ENCODE measurements at regions not wholly inside any gene's neighbourhood (a gene's known extent, or its start where the extent isn't known, plus 50 kb on each side); places are given as distances from the start of the nearest gene placed in this dataset.

DNA sequence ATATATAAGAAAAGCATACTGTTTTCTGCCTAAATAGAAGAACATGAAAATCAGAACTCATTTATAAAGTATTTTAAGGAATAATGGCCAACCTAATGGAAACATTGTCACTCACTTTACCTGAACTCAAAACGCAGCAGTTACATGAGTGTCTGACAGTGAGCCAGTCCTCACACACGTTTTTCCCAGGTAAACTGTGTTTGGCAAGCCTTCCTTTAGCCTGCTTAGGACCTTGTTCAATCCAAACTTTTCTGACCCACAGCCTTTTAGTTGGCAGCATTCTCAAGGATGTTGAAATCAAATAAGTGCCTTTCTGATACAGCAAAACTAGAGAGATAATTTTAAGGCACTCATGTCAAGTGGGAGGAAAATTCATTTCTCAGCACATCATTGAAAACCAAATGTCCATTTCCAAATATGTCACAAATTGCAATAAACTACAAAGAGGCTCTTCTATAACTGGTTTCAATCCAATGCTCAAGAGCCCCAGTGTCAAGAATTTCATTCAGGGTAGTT, 83.5 kb upstream of the SPDL1 start:
- H3K36me3 ChIP-seq: no peaks in the 10 kb centered on the region
- TF ChIP-seq, protein P1, sequence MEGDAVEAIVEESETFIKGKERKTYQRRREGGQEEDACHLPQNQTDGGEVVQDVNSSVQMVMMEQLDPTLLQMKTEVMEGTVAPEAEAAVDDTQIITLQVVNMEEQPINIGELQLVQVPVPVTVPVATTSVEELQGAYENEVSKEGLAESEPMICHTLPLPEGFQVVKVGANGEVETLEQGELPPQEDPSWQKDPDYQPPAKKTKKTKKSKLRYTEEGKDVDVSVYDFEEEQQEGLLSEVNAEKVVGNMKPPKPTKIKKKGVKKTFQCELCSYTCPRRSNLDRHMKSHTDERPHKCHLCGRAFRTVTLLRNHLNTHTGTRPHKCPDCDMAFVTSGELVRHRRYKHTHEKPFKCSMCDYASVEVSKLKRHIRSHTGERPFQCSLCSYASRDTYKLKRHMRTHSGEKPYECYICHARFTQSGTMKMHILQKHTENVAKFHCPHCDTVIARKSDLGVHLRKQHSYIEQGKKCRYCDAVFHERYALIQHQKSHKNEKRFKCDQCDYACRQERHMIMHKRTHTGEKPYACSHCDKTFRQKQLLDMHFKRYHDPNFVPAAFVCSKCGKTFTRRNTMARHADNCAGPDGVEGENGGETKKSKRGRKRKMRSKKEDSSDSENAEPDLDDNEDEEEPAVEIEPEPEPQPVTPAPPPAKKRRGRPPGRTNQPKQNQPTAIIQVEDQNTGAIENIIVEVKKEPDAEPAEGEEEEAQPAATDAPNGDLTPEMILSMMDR (IDR thresholded peaks at IDR 0.05): no peak
- TF ChIP-seq POLR2A (IDR thresholded peaks at IDR 0.05): no peak
- TF ChIP-seq EP300 (IDR thresholded peaks at IDR 0.05): no peak
- no peak for TF ChIP-seq POLR2AphosphoS5 (IDR thresholded peaks at IDR 0.05)
- H3K4me1 ChIP-seq: peaks cover 4% of the 10 kb centered on the region
- no peak overlapping the region for H3K4me3 ChIP-seq
- no peak overlapping the region for H3K27ac ChIP-seq
- no peaks in the 10 kb centered on the region for H3K27me3 ChIP-seq
- WGBS: 43% methylated on average over 2 of the region's 2 CpGs
- no peaks in the 10 kb centered on the region for H3K9me3 ChIP-seq
- DNase-seq (ENCODE audit: low spot score in 2 of 2): no peak

DNA sequence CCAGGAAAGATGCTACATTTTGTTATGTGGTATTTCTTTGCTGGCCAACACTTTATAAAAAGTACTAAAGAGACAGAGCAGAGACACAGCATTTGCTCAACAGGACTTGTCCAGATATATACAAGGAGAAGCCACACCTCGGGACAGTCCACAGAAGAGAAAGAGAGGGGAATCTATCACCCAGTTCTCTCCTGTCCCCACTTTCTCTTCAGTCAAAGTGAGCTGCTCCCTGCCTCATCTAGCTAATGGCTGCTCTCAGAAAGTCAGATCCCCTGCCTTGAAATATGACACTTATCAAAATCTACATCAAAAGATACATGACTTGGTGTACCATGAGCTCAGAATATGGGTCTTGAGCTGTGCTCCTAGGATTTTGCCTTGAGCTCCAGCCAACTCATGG, 86.7 kb upstream of the SPDL1 start:
- Histone ChIP-seq H3K27ac (no peak overlapping the region), H3K4me3 (no peak overlapping the region), H3K9me3 (no peaks in the 10 kb centered on the region), H3K27me3 (no peaks in the 10 kb centered on the region), H3K36me3 (no peaks in the 10 kb centered on the region), H3K4me1 (peaks cover 11% of the 10 kb centered on the region)
- DNase-seq (ENCODE audit: low spot score in 2 of 2): no peak
- no peak for TF ChIP-seq POLR2AphosphoS5 (IDR thresholded peaks at IDR 0.05)
- 56% methylated on average over 1 of the region's 1 CpG for WGBS

DNA sequence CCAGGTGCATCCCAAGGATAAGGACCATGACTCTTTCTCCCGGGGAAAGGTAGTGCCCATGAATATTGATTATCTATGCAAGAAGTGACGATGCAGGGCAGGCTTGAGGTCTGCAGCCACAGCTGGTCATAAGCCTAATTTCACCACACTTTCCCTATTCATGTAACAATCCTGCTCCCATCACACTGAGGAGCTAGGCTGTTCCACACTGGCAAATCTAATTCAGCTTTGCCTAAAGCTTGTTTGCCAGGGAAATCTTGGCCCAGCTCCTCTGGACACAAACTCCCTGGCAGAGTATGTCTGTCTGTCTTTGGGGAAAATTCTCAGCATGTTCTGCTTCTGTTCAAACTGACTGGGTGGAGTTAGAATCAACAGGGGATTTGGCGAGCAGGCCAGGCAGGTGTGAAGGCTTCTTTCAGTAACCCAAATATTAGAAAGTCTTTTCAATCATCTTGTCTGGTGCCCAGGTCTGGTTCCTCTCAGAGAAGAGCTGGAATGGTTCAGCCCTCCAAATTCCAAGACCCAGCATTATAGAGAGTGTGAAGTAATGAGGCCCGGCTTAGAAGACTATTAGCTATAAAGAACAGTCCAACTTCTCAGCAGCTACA, 88.5 kb upstream of the SPDL1 start:
- H3K36me3 ChIP-seq: no peaks in the 10 kb centered on the region
- no peak overlapping the region for H3K27ac ChIP-seq
- H3K9me3 ChIP-seq: no peaks in the 10 kb centered on the region
- DNase-seq (ENCODE audit: low spot score in 2 of 2): no peak
- 32% methylated on average over 4 of the region's 4 CpGs for WGBS
- no peak for TF ChIP-seq POLR2AphosphoS5 (IDR thresholded peaks at IDR 0.05)
- no peak for TF ChIP-seq EP300 (IDR thresholded peaks at IDR 0.05)
- TF ChIP-seq POLR2A (IDR thresholded peaks at IDR 0.05): no peak
- TF ChIP-seq, protein P1 (IDR thresholded peaks at IDR 0.05): no peak
- H3K4me1 ChIP-seq: peaks cover 11% of the 10 kb centered on the region
- H3K4me3 ChIP-seq: no peak overlapping the region
- no peaks in the 10 kb centered on the region for H3K27me3 ChIP-seq

DNA sequence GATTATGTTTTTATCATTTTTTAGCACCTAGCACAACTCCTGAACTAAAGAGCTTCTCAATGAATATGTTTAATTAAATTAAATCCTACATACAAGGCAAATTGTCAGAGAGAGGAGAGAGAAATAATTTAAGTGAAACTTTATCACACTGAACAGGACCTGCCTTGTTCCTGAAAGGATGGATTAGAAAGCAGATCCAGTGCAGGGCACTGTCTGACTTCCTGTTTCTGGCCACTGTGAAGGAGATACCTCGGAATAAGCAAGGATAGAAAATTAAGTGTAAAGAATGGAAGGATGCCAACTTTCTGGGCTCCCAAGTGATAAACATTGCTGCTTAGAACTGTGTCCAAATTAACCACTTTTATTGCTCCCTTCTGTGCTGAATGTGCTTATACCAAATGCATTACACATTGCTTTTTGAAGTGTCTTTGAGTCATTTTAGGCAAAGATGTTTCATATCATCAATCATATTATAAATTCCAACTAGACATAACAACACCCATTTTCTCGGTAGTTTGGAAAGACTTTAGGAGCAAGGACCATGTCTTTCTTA, 89.1 kb upstream of the SPDL1 start:
- DNase-seq (ENCODE audit: low spot score in 2 of 2): no peak
- Histone ChIP-seq H3K36me3 (no peaks in the 10 kb centered on the region), H3K27me3 (no peaks in the 10 kb centered on the region), H3K9me3 (no peaks in the 10 kb centered on the region), H3K4me1 (peaks cover 11% of the 10 kb centered on the region), H3K27ac (no peak overlapping the region), H3K4me3 (no peak overlapping the region)
- 5% methylated on average over 2 of the region's 2 CpGs for WGBS
- TF ChIP-seq POLR2AphosphoS5 (IDR thresholded peaks at IDR 0.05) (no peak), POLR2A (IDR thresholded peaks at IDR 0.05) (no peak), EP300 (IDR thresholded peaks at IDR 0.05) (no peak)
- TF ChIP-seq, protein P1 (IDR thresholded peaks at IDR 0.05): no peak

DNA sequence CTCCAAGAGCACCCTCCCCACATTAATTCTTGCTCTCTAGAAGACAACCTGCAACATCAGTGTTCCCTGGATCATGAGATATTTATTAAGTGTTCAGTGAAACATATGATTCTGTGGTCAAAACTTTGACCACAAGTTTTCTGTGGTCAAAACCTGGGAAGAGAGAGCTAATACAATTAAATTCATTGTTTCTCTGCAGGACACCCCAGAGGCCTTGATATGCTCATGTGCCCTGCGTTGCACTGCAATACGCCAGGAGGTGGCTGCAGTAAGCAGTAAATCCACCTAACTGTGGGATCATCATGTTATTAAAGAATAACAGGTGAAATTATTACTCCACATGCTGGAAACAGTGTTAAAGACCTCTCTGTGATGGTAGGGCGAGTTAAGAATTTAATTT, 109.3 kb upstream of the SPDL1 start:
- DNase-seq (ENCODE audit: low spot score in 2 of 2): no peak
- Histone ChIP-seq H3K4me1 (no peaks in the 10 kb centered on the region), H3K27me3 (no peaks in the 10 kb centered on the region), H3K27ac (no peak overlapping the region), H3K36me3 (no peaks in the 10 kb centered on the region), H3K4me3 (no peak overlapping the region), H3K9me3 (no peaks in the 10 kb centered on the region)
- no peak for TF ChIP-seq POLR2AphosphoS5 (IDR thresholded peaks at IDR 0.05)
- 65% methylated on average over 3 of the region's 3 CpGs for WGBS

DNA sequence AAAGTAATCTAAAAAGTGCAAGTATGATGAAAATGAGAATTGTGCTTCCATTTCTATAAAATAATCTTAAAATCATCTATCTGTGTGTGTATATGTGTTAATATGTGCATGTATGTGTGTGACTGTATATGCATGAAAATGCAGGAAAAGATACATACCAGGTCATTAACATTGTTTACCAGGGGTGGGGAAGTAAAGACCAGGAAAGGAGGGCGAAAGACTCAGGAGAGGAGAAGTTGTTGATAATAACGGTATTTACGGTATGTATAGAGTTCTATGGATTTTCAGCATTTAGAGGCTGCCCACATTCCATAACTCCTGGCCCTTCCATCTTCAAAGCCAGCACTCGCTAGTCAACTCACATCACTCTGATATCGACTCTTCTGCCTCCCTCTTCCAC, 111.0 kb upstream of the SPDL1 start:
- H3K9me3 ChIP-seq: no peaks in the 10 kb centered on the region
- H3K27me3 ChIP-seq: no peaks in the 10 kb centered on the region
- no peaks in the 10 kb centered on the region for H3K4me1 ChIP-seq
- DNase-seq (ENCODE audit: low spot score in 2 of 2): no peak
- H3K27ac ChIP-seq: no peak overlapping the region
- TF ChIP-seq EP300 (IDR thresholded peaks at IDR 0.05): no peak
- TF ChIP-seq, protein P1 (IDR thresholded peaks at IDR 0.05): no peak
- no peak for TF ChIP-seq POLR2AphosphoS5 (IDR thresholded peaks at IDR 0.05)
- TF ChIP-seq POLR2A (IDR thresholded peaks at IDR 0.05): no peak
- whole genome bisulfite sequencing: 86% methylated on average over 5 of the region's 5 CpGs
- no peaks in the 10 kb centered on the region for H3K36me3 ChIP-seq
- H3K4me3 ChIP-seq: no peak overlapping the region
